ENCODE measurements at regions not wholly inside any gene's neighbourhood (a gene's known extent, or its start where the extent isn't known, plus 50 kb on each side); places are given as distances from the start of the nearest gene placed in this dataset.

DNA sequence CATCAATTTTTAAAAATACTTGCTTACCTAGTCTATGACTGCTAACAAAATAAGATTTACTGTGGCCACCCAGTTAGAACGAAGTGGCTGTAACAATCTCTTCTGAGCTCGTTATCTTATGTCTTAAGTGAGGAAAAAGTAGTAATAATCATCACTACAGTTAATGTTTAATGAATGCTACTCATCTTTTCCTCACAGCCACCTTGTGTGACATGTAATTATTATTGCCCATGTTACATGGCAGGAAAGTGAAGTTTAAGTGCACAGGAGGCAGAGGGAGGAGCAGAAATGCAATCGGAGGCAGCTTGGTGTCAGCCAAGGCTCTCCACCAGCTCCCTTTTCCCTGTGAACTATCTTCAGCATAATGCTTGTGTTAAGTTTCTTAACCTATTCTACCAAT, 260.3 kb downstream of the B3GLCT start:
- WGBS: 92% methylated on average over 3 of the region's 3 CpGs
- no peak for DNase-seq (ENCODE audit: low read depth in 6 of 9, low spot score in 9 of 9)

DNA sequence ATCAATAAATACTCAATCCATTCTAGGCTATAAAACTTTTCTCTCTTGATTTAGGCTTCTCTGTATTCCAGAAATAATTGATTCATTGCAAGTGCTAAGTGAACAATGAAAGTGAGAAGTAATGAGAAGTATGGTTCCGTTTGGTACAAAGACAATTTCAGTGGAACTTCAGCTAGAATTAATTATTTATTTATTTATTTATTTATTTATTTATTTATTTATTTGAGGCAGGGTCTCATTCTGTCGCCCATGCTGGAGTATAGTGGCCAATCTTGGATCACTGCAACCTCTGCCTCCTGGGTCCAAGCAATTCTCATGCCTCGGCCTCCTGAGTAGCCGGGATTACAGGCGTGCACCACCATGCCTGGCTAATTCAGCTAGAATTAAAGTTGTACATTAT, 262.1 kb downstream of the B3GLCT start:
- Histone ChIP-seq H3K9me3 (ENCODE audit: control insufficient read depth in 2 of 2, insufficient read depth in 1 of 2, low read length in 1 of 2) (no peaks in the 10 kb centered on the region), H3K27ac (ENCODE audit: low read depth in 1 of 2, low read length in 1 of 2) (no peak overlapping the region), H3K36me3 (ENCODE audit: control insufficient read depth in 2 of 2, insufficient read depth in 2 of 2, low read length in 1 of 2) (no peaks in the 10 kb centered on the region), H3K4me3 (ENCODE audit: low read length in 2 of 2) (no peak overlapping the region), H3K4me1 (ENCODE audit: control insufficient read depth in 2 of 2, insufficient read depth in 2 of 2, low read length in 2 of 2) (no peaks in the 10 kb centered on the region), H3K27me3 (ENCODE audit: control insufficient read depth in 2 of 2, insufficient read depth in 1 of 2, low read length in 1 of 2) (no peaks in the 10 kb centered on the region)
- no peak for DNase-seq (ENCODE audit: low read depth in 6 of 9, low spot score in 9 of 9)
- WGBS: 95% methylated on average over 5 of the region's 5 CpGs

More for the DNA sequence above, 260.3 kb downstream of the B3GLCT start:
- Histone ChIP-seq H3K4me1 (ENCODE audit: control insufficient read depth in 2 of 2, insufficient read depth in 2 of 2, low read length in 2 of 2) (no peaks in the 10 kb centered on the region), H3K4me3 (ENCODE audit: low read length in 2 of 2) (no peak overlapping the region), H3K27ac (ENCODE audit: low read depth in 1 of 2, low read length in 1 of 2) (no peak overlapping the region), H3K9me3 (ENCODE audit: control insufficient read depth in 2 of 2, insufficient read depth in 1 of 2, low read length in 1 of 2) (no peaks in the 10 kb centered on the region), H3K27me3 (ENCODE audit: control insufficient read depth in 2 of 2, insufficient read depth in 1 of 2, low read length in 1 of 2) (no peaks in the 10 kb centered on the region), H3K36me3 (ENCODE audit: control insufficient read depth in 2 of 2, insufficient read depth in 2 of 2, low read length in 1 of 2) (no peaks in the 10 kb centered on the region)

DNA sequence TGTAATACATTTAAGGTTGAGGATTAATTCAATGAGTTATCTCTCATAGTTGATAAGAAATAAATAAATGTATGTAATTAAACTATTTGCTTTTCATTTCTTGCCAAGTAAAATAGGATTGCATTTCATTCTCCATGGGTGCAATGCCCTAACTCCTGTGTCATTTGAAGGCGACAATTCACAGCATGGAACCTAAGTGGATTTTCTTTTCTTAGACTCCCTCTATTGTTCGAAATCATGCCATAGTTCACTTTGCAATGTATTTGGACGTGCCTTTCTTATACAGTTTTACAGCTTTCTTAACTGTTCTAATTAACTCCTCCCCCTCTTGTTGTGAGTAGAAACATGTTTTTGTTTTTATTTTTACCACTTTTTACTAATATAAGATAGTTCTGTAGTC, 263.0 kb downstream of the B3GLCT start:
- no peak for DNase-seq (ENCODE audit: low read depth in 6 of 9, low spot score in 9 of 9)
- Histone ChIP-seq H3K4me3 (ENCODE audit: low read length in 2 of 2) (no peak overlapping the region), H3K27ac (ENCODE audit: low read depth in 1 of 2, low read length in 1 of 2) (no peak overlapping the region), H3K27me3 (ENCODE audit: control insufficient read depth in 2 of 2, insufficient read depth in 1 of 2, low read length in 1 of 2) (no peaks in the 10 kb centered on the region), H3K9me3 (ENCODE audit: control insufficient read depth in 2 of 2, insufficient read depth in 1 of 2, low read length in 1 of 2) (no peaks in the 10 kb centered on the region), H3K36me3 (ENCODE audit: control insufficient read depth in 2 of 2, insufficient read depth in 2 of 2, low read length in 1 of 2) (no peaks in the 10 kb centered on the region), H3K4me1 (ENCODE audit: control insufficient read depth in 2 of 2, insufficient read depth in 2 of 2, low read length in 2 of 2) (no peaks in the 10 kb centered on the region)
- WGBS: 97% methylated on average over 3 of the region's 3 CpGs

DNA sequence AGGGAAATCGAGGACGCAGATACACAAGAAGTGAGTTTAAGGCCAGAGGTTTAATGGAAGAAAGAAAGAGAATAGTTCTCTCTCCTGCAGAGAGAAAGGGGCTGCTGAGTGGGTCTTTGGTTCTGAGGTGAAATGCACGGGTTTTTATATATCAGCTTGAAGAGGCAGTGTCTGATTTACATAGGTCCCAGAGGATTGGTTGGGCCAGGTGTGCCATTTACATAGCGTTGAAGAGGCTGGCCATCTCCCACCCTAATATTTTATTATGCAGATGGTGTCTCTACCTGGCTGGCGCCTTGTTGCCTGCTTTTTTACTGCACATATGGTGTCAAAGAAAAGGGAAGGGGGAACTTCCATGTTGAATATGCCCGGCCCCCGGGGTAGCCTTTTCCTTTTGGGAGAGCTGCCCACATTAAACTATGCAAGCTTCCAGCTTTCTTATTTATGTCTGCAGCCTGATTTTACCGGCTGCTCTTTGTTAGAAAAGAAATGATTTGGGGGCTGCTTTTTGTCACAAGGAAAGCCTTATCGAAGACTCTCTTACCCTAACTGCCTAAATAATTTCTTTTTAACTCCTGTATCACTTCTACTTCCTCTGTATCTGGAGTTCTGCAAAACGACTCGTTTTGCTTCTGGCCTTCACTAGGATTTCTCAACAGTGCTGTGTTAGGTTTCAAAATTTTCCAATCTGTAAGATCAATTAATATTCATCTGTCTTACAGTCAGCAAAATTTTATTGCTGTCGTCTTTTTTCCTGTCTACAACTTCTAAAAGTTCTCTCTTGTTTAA, 268.5 kb downstream of the B3GLCT start:
- Histone ChIP-seq H3K36me3 (ENCODE audit: control insufficient read depth in 2 of 2, insufficient read depth in 2 of 2, low read length in 1 of 2) (no peaks in the 10 kb centered on the region), H3K4me3 (ENCODE audit: low read length in 2 of 2) (no peak overlapping the region), H3K4me1 (ENCODE audit: control insufficient read depth in 2 of 2, insufficient read depth in 2 of 2, low read length in 2 of 2) (no peaks in the 10 kb centered on the region), H3K27me3 (ENCODE audit: control insufficient read depth in 2 of 2, insufficient read depth in 1 of 2, low read length in 1 of 2) (no peaks in the 10 kb centered on the region), H3K27ac (ENCODE audit: low read depth in 1 of 2, low read length in 1 of 2) (no peak overlapping the region), H3K9me3 (ENCODE audit: control insufficient read depth in 2 of 2, insufficient read depth in 1 of 2, low read length in 1 of 2) (no peaks in the 10 kb centered on the region)
- WGBS: 78% methylated on average over 12 of the region's 12 CpGs
- no peak for DNase-seq (ENCODE audit: low read depth in 6 of 9, low spot score in 9 of 9)

DNA sequence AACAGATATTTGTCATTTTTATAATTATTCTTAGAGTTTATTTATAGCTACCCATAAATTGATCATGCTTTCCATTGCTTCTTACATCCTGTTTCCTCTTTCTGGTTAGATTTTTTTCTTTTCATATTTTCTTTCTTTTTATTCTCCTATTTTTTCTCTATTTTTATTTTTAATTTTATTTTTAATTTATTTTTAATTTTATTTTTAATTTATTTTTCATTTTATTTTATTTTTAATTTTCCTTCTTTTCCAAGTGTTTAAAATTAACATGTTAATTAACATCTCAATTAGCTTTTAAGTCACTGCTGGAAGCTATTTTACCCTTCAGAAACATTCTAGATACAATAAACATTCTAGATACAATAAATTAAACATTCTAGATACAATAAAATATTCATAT, 269.6 kb downstream of the B3GLCT start:
- no peak for DNase-seq (ENCODE audit: low read depth in 6 of 9, low spot score in 9 of 9)
- Histone ChIP-seq H3K4me3 (ENCODE audit: low read length in 2 of 2) (no peak overlapping the region), H3K36me3 (ENCODE audit: control insufficient read depth in 2 of 2, insufficient read depth in 2 of 2, low read length in 1 of 2) (no peaks in the 10 kb centered on the region), H3K27ac (ENCODE audit: low read depth in 1 of 2, low read length in 1 of 2) (no peak overlapping the region), H3K9me3 (ENCODE audit: control insufficient read depth in 2 of 2, insufficient read depth in 1 of 2, low read length in 1 of 2) (no peaks in the 10 kb centered on the region), H3K27me3 (ENCODE audit: control insufficient read depth in 2 of 2, insufficient read depth in 1 of 2, low read length in 1 of 2) (no peaks in the 10 kb centered on the region), H3K4me1 (ENCODE audit: control insufficient read depth in 2 of 2, insufficient read depth in 2 of 2, low read length in 2 of 2) (no peaks in the 10 kb centered on the region)

DNA sequence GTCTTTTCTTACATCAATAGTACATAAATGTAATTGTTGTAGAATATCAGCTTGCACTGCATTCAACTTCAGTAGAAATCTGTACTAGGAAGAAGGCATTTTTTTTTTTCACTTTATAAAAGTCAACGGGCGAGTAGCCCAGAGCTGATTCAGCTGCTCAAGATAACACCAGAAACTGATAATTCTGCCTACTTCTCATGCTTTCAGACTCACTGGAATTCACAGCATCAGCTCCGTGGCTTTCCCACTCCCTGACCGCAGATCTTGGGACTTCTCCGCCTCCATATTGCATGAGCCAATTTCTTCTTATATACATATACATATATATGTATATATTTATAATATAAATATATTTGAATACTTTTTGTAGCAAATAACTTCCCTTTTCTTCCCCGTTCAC, 263.1 kb upstream of the RXFP2 start:
- H3K27ac ChIP-seq (ENCODE audit: low read depth in 1 of 2, low read length in 1 of 2): no peak overlapping the region
- 79% methylated on average over 6 of the region's 6 CpGs for WGBS
- no peak for DNase-seq (ENCODE audit: low read depth in 6 of 9, low spot score in 9 of 9)
- no peaks in the 10 kb centered on the region for H3K27me3 ChIP-seq (ENCODE audit: control insufficient read depth in 2 of 2, insufficient read depth in 1 of 2, low read length in 1 of 2)
- H3K9me3 ChIP-seq (ENCODE audit: control insufficient read depth in 2 of 2, insufficient read depth in 1 of 2, low read length in 1 of 2): no peaks in the 10 kb centered on the region
- H3K4me1 ChIP-seq (ENCODE audit: control insufficient read depth in 2 of 2, insufficient read depth in 2 of 2, low read length in 2 of 2): no peaks in the 10 kb centered on the region
- H3K36me3 ChIP-seq (ENCODE audit: control insufficient read depth in 2 of 2, insufficient read depth in 2 of 2, low read length in 1 of 2): no peaks in the 10 kb centered on the region
- H3K4me3 ChIP-seq (ENCODE audit: low read length in 2 of 2): no peak overlapping the region

DNA sequence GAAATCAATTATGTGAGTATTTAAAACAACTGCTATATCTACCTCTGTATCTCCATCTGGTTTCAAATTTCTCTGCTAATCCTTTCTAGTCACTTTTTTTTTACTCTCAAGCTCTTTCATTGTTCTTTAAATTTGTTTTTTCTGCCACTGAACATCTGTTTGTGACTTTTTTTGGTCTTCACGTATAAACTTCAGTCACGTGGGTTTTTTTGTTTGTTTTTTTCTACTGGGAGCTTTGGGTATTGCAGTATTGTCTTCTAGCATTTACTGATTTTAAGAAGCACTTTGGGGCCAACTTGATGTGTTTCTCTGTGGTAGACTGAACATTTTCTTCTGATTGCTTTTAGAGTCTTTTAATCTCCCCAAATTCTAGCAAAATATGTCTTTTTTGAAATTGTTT, 262.6 kb upstream of the RXFP2 start:
- H3K4me3 ChIP-seq (ENCODE audit: low read length in 2 of 2): no peak overlapping the region
- H3K4me1 ChIP-seq (ENCODE audit: control insufficient read depth in 2 of 2, insufficient read depth in 2 of 2, low read length in 2 of 2): no peaks in the 10 kb centered on the region
- no peaks in the 10 kb centered on the region for H3K27me3 ChIP-seq (ENCODE audit: control insufficient read depth in 2 of 2, insufficient read depth in 1 of 2, low read length in 1 of 2)
- no peak overlapping the region for H3K27ac ChIP-seq (ENCODE audit: low read depth in 1 of 2, low read length in 1 of 2)
- no peak for DNase-seq (ENCODE audit: low read depth in 6 of 9, low spot score in 9 of 9)
- no peaks in the 10 kb centered on the region for H3K9me3 ChIP-seq (ENCODE audit: control insufficient read depth in 2 of 2, insufficient read depth in 1 of 2, low read length in 1 of 2)
- WGBS: 40% methylated on average over 2 of the region's 2 CpGs
- no peaks in the 10 kb centered on the region for H3K36me3 ChIP-seq (ENCODE audit: control insufficient read depth in 2 of 2, insufficient read depth in 2 of 2, low read length in 1 of 2)

DNA sequence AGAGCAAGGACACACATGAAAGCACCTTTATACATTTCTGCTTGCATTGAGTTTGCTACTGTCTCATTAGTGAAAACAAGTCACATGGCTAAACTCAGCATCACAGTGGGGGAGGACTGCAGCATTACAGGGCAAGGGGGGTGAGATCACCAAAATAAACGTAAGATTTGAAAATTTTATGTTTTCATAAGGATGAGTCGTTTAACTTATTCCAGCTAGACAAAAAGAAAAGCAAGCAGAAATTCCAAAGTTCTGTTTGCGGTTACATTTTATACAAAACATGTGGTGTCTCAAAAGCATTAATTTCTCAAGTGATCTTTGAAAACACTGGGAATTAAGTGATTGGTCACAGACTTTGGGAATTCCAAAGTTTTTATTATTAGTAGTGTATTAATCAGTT, 261.4 kb upstream of the RXFP2 start:
- no peaks in the 10 kb centered on the region for H3K27me3 ChIP-seq (ENCODE audit: control insufficient read depth in 2 of 2, insufficient read depth in 1 of 2, low read length in 1 of 2)
- no peak overlapping the region for H3K4me3 ChIP-seq (ENCODE audit: low read length in 2 of 2)
- H3K9me3 ChIP-seq (ENCODE audit: control insufficient read depth in 2 of 2, insufficient read depth in 1 of 2, low read length in 1 of 2): no peaks in the 10 kb centered on the region
- H3K27ac ChIP-seq (ENCODE audit: low read depth in 1 of 2, low read length in 1 of 2): no peak overlapping the region
- no peak for DNase-seq (ENCODE audit: low read depth in 6 of 9, low spot score in 9 of 9)
- H3K4me1 ChIP-seq (ENCODE audit: control insufficient read depth in 2 of 2, insufficient read depth in 2 of 2, low read length in 2 of 2): no peaks in the 10 kb centered on the region
- H3K36me3 ChIP-seq (ENCODE audit: control insufficient read depth in 2 of 2, insufficient read depth in 2 of 2, low read length in 1 of 2): no peaks in the 10 kb centered on the region
- 93% methylated on average over 3 of the region's 3 CpGs for WGBS

DNA sequence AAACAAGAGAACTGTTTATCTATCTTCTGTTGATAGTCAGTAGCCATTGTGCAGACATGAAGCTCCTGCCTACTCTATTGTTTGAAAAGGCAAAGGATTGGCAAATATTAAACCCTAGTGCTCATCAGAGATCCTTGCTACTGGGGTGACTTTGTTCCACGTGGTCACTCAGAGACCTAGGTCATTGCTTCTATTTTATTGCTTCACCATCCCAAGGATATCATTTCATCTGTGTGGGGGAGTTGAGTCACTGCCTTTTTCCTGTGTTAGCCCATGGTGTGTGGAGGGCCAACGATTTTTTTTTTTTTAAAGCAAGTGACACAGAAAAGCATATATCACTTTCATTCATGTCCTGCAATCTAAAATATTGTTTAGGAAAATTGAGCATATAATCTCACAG, 254.1 kb upstream of the RXFP2 start:
- 80% methylated on average over 2 of the region's 2 CpGs for WGBS
- Histone ChIP-seq H3K36me3 (ENCODE audit: control insufficient read depth in 2 of 2, insufficient read depth in 2 of 2, low read length in 1 of 2) (no peaks in the 10 kb centered on the region), H3K4me1 (ENCODE audit: control insufficient read depth in 2 of 2, insufficient read depth in 2 of 2, low read length in 2 of 2) (no peaks in the 10 kb centered on the region), H3K27me3 (ENCODE audit: control insufficient read depth in 2 of 2, insufficient read depth in 1 of 2, low read length in 1 of 2) (no peaks in the 10 kb centered on the region), H3K9me3 (ENCODE audit: control insufficient read depth in 2 of 2, insufficient read depth in 1 of 2, low read length in 1 of 2) (no peaks in the 10 kb centered on the region), H3K27ac (ENCODE audit: low read depth in 1 of 2, low read length in 1 of 2) (no peak overlapping the region), H3K4me3 (ENCODE audit: low read length in 2 of 2) (no peak overlapping the region)
- no peak for DNase-seq (ENCODE audit: low read depth in 6 of 9, low spot score in 9 of 9)
